ENCODE measurements at regions not wholly inside any gene's neighbourhood (a gene's known extent, or its start where the extent isn't known, plus 50 kb on each side); places are given as distances from the start of the nearest gene placed in this dataset.

DNA sequence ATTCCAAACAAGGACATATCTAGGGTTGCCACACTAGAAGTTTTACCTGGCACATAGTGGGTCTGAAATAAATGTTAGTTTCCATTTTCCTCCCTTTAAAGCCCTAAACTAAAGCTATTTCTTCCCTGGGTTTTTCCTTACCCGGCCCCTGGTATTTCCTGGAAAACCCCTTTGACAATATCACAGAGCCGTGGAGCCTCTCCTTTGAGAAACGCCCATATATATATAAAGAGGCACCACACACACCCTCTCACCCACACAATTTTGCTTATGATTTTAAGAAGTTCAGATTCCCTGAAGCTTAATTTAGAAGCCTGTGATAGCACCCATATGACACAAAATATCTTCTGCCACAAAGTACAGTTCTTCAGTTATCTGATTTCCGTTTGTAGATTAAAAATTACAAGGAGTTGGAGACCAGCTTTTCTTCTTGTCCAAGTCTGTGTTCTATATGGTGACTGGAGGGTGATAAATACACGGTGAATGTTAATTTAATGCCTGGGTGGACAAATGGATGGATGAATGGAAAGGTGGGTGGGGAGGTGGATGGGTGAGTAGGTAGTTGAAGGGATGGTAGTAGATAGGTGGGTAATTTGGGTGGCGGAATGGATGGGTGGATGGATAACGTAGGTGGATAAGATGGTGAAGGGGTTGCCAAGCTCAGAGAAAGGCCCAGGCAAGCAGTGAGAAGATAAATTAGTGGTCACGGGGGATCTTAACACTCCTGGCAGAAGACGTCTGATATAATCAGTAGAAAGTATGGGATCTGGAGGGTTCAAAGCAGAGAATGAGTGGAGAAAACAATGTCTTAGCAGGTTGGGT, 154.4 kb upstream of the FGGY start (continued):
- TF ChIP-seq, protein P1, sequence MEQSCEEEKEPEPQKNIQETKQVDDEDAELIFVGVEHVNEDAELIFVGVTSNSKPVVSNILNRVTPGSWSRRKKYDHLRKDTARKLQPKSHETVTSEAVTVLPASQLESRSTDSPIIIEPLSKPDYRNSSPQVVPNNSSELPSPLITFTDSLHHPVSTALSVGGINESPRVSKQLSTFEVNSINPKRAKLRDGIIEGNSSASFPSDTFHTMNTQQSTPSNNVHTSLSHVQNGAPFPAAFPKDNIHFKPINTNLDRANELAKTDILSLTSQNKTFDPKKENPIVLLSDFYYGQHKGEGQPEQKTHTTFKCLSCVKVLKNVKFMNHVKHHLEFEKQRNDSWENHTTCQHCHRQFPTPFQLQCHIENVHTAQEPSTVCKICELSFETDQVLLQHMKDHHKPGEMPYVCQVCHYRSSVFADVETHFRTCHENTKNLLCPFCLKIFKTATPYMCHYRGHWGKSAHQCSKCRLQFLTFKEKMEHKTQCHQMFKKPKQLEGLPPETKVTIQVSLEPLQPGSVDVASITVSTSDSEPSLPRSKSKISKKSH (CRISPR knock-in tag; IDR thresholded peaks at IDR 0.05), result no peak
- TF ChIP-seq ZNF277 (CRISPR knock-in tag; IDR thresholded peaks at IDR 0.05; ENCODE audit: borderline replicate concordance) (no peak), NR2F6 (CRISPR knock-in tag; IDR thresholded peaks at IDR 0.05) (no peak), VEZF1 (CRISPR knock-in tag; IDR thresholded peaks at IDR 0.05) (0 out of 2 replicates have a peak, but pooled peaks have one; percentile 19)

DNA sequence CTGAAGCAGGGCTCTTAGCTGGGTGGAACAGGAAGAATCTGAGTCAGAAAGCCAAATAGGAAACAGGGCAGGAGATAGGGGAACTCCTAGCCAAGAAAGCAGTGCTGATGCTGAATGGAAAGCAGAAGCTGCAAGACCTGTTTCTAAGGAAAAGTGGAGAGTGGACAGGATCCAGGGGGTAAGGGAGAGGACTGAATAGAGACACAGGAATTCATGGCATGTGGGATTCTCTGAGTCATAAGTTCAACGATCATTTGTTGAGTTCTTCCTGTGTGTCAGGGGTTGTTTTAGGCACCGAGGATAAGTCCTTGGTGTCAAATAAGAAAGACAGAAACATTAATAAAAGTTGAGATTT, 153.8 kb upstream of the FGGY start:
- ChIA-PET POLR2A (interaction anchor here (0.5 to 1.3 kb wide), 5 partner anchors 8 to 807 kb away, joined by 3 to 5 read pairs (median 3); no protein-coding TSS in a partner anchor), CTCF (ENCODE audit: low intra/inter-chr PET ratio) (no interaction called here)
- DNase-seq (ENCODE audit: extremely low read depth in 1 of 4, low spot score in 3 of 4) (no peak), ATAC-seq (no peak), FAIRE-seq (no peak)
- 0% methylated on average over 2 of the region's 2 CpGs for WGBS (ENCODE audit: insufficient coverage, low coverage, missing lambda C conversion rate)
- Histone ChIP-seq H3K4me3 (no peak overlapping the region), H4K20me1 (replicated peaks; ENCODE audit: control insufficient read depth, insufficient read depth, low read length) (no peaks in the 10 kb centered on the region), H3K9me3 (replicated peaks; ENCODE audit: control insufficient read depth, insufficient read depth, low read depth, low read length) (no peaks in the 10 kb centered on the region), H2AFZ (ENCODE audit: low read depth, low read length) (no peak overlapping the region), H3K27me3 (ENCODE audit: control insufficient read depth in 2 of 2, insufficient read depth in 2 of 2, low read length in 2 of 2) (peaks cover 0 to 10% of the 10 kb centered on the region in 2 experiments; a peak in 2 of 5 replicates), H3K79me2 (ENCODE audit: control insufficient read depth, insufficient read depth, low read length) (no peaks in the 10 kb centered on the region), H3K4me1 (replicated peaks in 1 of 2; ENCODE audit: control insufficient read depth in 2 of 2, insufficient read depth in 2 of 2, low read length in 2 of 2) (peaks cover 6% of the 10 kb centered on the region in 2 experiments; a peak in 3 of 5 replicates), H3K4me2 (ENCODE audit: insufficient read depth, low read length) (no peak overlapping the region), H3K9me1 (ENCODE audit: control insufficient read depth, insufficient read depth, low read length) (no peaks in the 10 kb centered on the region), H3K9ac (ENCODE audit: insufficient read depth in 1 of 2, low read depth in 2 of 2, low read length in 2 of 2) (no peak overlapping the region), H3K27ac (ENCODE audit: extremely low read depth, low read depth, low read length) (no peak overlapping the region), H3K36me3 (ENCODE audit: control insufficient read depth, insufficient read depth, low read length) (no peaks in the 10 kb centered on the region)
- in situ Hi-C loops (cut with MboI), result no loop called here
- intact Hi-C loops (cut with micrococcal nuclease), result loop anchor here (10.0 kb wide), 1 partner anchor 358 kb away; the partner anchor contains the start of gene JUN
- no TSS peak for BruUV-seq (replicated peaks)
- TF ChIP-seq ZNF316 (IDR thresholded peaks at IDR 0.05) (no peak), ZNF75A (CRISPR knock-in tag; IDR thresholded peaks at IDR 0.05) (no peak), TAF7 (tag; IDR thresholded peaks at IDR 0.05) (no peak), ZNF695 (CRISPR knock-in tag; IDR thresholded peaks at IDR 0.05) (no peak), HDGF (IDR thresholded peaks at IDR 0.05) (no peak), HLTF (IDR thresholded peaks at IDR 0.05) (no peak), ZNF165 (CRISPR knock-in tag; IDR thresholded peaks at IDR 0.05; ENCODE audit: borderline replicate concordance) (no peak)
- TF ChIP-seq, protein P2, sequence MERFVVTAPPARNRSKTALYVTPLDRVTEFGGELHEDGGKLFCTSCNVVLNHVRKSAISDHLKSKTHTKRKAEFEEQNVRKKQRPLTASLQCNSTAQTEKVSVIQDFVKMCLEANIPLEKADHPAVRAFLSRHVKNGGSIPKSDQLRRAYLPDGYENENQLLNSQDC (CRISPR knock-in tag; IDR thresholded peaks at IDR 0.05), result no peak
